ENCODE measurements at regions not wholly inside any gene's neighbourhood (a gene's known extent, or its start where the extent isn't known, plus 50 kb on each side); places are given as distances from the start of the nearest gene placed in this dataset.

GRCh38 chr10:64037071-64037661 lies 516.0 kb downstream of the REEP3 start:
- Histone ChIP-seq H3K27me3 (ENCODE audit: low read depth, low read length) (no peaks in the 10 kb centered on the region), H3K27ac (ENCODE audit: low read length) (no peak overlapping the region), H3K9me3 (ENCODE audit: insufficient read depth, low read length) (no peaks in the 10 kb centered on the region), H3K4me1 (ENCODE audit: low read length) (peaks cover 26% of the 10 kb centered on the region), H3K4me2 (ENCODE audit: low read length) (no peak overlapping the region), H2AFZ (ENCODE audit: low read depth, low read length) (no peak overlapping the region), H3K4me3 (ENCODE audit: low read length) (no peak overlapping the region), H3K36me3 (replicated peaks; ENCODE audit: low read depth, low read length) (no peaks in the 10 kb centered on the region), H3K79me2 (ENCODE audit: low read length) (no peaks in the 10 kb centered on the region), H3K9ac (ENCODE audit: low read length) (no peak overlapping the region), H4K20me1 (ENCODE audit: insufficient read depth, low read length) (no peaks in the 10 kb centered on the region)
- TF ChIP-seq CTCF (IDR thresholded peaks at IDR 0.05; ENCODE audit: low read depth, low read length) (no peak), EZH2phosphoT487 (IDR thresholded peaks at IDR 0.05; ENCODE audit: low read depth) (no peak)

- H3K27ac ChIP-seq (ENCODE audit: low read length), result no peak overlapping the region
- H3K4me3 ChIP-seq (ENCODE audit: low read length), result no peak overlapping the region
- no peaks in the 10 kb centered on the region for H3K79me2 ChIP-seq (ENCODE audit: low read length)
- no peak overlapping the region for H3K9ac ChIP-seq (ENCODE audit: low read length)
- peaks cover 26% of the 10 kb centered on the region for H3K4me1 ChIP-seq (ENCODE audit: low read length)
- no peaks in the 10 kb centered on the region for H3K27me3 ChIP-seq (ENCODE audit: low read depth, low read length)
- no peaks in the 10 kb centered on the region for H3K9me3 ChIP-seq (ENCODE audit: insufficient read depth, low read length)
- H3K36me3 ChIP-seq (replicated peaks; ENCODE audit: low read depth, low read length), result no peaks in the 10 kb centered on the region
- H3K4me2 ChIP-seq (ENCODE audit: low read length), result no peak overlapping the region
- no peaks in the 10 kb centered on the region for H4K20me1 ChIP-seq (ENCODE audit: insufficient read depth, low read length)
- TF ChIP-seq CTCF (IDR thresholded peaks at IDR 0.05; ENCODE audit: low read depth, low read length) (no peak), EZH2phosphoT487 (IDR thresholded peaks at IDR 0.05; ENCODE audit: low read depth) (no peak)
- no peak overlapping the region for H2AFZ ChIP-seq (ENCODE audit: low read depth, low read length)
Observed at GRCh38 chr10:64038107-64038506, 516.9 kb downstream of the REEP3 start.

- no peaks in the 10 kb centered on the region for H4K20me1 ChIP-seq (ENCODE audit: insufficient read depth, low read length)
- no peak overlapping the region for H3K27ac ChIP-seq (ENCODE audit: low read length)
- TF ChIP-seq EZH2phosphoT487 (IDR thresholded peaks at IDR 0.05; ENCODE audit: low read depth) (no peak), CTCF (IDR thresholded peaks at IDR 0.05; ENCODE audit: low read depth, low read length) (no peak)
- no peaks in the 10 kb centered on the region for H3K79me2 ChIP-seq (ENCODE audit: low read length)
- H3K9ac ChIP-seq (ENCODE audit: low read length), result no peak overlapping the region
- no peaks in the 10 kb centered on the region for H3K36me3 ChIP-seq (replicated peaks; ENCODE audit: low read depth, low read length)
- no peaks in the 10 kb centered on the region for H3K27me3 ChIP-seq (ENCODE audit: low read depth, low read length)
- peak overlapping the region; percentile 50 for H3K4me2 ChIP-seq (ENCODE audit: low read length)
- H3K4me3 ChIP-seq (ENCODE audit: low read length), result no peak overlapping the region; the same call in 1 of the 2 replicates
- H2AFZ ChIP-seq (ENCODE audit: low read depth, low read length), result peak overlapping the region; percentile 74
- no peaks in the 10 kb centered on the region for H3K9me3 ChIP-seq (ENCODE audit: insufficient read depth, low read length)
- peaks cover 16% of the 10 kb centered on the region for H3K4me1 ChIP-seq (ENCODE audit: low read length)
Observed at GRCh38 chr10:64039198-64039597, 518.0 kb downstream of the REEP3 start.

GRCh38 chr10:64040781-64041180 lies 519.6 kb downstream of the REEP3 start:
- no peak overlapping the region for H3K27ac ChIP-seq (ENCODE audit: low read length)
- peak overlapping the region; percentile 39; the same call in 1 of the 2 replicates for H3K9ac ChIP-seq (ENCODE audit: low read length)
- H3K36me3 ChIP-seq (replicated peaks; ENCODE audit: low read depth, low read length), result no peaks in the 10 kb centered on the region
- no peaks in the 10 kb centered on the region for H3K27me3 ChIP-seq (ENCODE audit: low read depth, low read length)
- peaks cover 13% of the 10 kb centered on the region for H3K4me1 ChIP-seq (ENCODE audit: low read length)
- H3K4me3 ChIP-seq (ENCODE audit: low read length), result peak overlapping the region; percentile 74
- H3K79me2 ChIP-seq (ENCODE audit: low read length), result no peaks in the 10 kb centered on the region
- TF ChIP-seq EZH2phosphoT487 (IDR thresholded peaks at IDR 0.05; ENCODE audit: low read depth) (no peak), CTCF (IDR thresholded peaks at IDR 0.05; ENCODE audit: low read depth, low read length) (no peak)
- H3K9me3 ChIP-seq (ENCODE audit: insufficient read depth, low read length), result no peaks in the 10 kb centered on the region
- H4K20me1 ChIP-seq (ENCODE audit: insufficient read depth, low read length), result no peaks in the 10 kb centered on the region
- peak overlapping the region; percentile 89 for H3K4me2 ChIP-seq (ENCODE audit: low read length)
- peak overlapping the region; percentile 84; the same call in 1 of the 2 replicates for H2AFZ ChIP-seq (ENCODE audit: low read depth, low read length)
